GM12872 (cell line): ENCODE measurements at regions not wholly inside any gene's neighbourhood (a gene's known extent, or its start where the extent isn't known, plus 50 kb on each side); places are given as distances from the start of the nearest gene placed in this dataset.

Experiments
- TF ChIP-seq, protein P1 (sequence below): IDR thresholded peaks from 3 replicates; pipeline ENCODE4 v1.5.1; 2011; ENCODE audit warnings: low read depth, mild to moderate bottlenecking, low read length, moderate library complexity; ENCODE audit not compliant: insufficient read depth

DNA sequence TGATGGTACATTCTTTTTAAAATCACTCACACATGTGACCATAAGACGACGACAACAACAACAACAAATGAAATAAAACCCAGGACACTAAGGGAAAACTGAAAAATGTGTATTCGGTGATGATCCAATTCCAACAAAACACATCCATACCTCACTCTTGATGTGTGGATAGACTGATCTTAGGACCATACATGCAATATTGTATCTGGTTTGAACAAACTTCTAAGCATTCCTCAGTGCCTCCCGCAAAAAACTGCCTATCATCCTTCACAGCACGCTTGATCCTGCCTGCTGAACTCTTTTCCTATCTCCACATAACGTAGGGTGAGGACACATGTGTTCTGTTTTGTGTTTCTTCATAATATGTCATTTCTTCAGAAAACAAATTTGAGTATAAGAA, 415.2 kb downstream of the KCTD12 start:
- TF ChIP-seq, protein P1, sequence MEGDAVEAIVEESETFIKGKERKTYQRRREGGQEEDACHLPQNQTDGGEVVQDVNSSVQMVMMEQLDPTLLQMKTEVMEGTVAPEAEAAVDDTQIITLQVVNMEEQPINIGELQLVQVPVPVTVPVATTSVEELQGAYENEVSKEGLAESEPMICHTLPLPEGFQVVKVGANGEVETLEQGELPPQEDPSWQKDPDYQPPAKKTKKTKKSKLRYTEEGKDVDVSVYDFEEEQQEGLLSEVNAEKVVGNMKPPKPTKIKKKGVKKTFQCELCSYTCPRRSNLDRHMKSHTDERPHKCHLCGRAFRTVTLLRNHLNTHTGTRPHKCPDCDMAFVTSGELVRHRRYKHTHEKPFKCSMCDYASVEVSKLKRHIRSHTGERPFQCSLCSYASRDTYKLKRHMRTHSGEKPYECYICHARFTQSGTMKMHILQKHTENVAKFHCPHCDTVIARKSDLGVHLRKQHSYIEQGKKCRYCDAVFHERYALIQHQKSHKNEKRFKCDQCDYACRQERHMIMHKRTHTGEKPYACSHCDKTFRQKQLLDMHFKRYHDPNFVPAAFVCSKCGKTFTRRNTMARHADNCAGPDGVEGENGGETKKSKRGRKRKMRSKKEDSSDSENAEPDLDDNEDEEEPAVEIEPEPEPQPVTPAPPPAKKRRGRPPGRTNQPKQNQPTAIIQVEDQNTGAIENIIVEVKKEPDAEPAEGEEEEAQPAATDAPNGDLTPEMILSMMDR = no peak

DNA sequence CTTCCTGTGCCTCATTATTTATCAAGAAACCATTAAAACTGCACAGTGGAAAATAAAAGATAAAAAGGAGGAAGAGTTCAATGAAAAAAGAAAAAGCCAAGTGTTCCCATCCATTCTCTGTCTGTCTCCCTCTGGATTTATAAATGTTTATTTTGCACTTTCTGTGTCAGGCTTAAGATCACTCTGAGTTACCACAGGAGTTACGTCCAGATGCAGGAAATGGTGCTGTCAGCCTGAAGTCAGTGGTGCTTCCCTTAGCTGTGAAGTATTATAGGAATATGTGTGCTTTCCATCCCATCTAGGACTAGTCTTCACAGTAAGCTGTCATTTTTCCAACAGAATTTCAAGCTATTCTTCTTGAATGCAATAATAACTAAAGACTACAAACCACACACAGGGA, 420.2 kb downstream of the KCTD12 start:
- TF ChIP-seq, protein P1 = no peak

DNA sequence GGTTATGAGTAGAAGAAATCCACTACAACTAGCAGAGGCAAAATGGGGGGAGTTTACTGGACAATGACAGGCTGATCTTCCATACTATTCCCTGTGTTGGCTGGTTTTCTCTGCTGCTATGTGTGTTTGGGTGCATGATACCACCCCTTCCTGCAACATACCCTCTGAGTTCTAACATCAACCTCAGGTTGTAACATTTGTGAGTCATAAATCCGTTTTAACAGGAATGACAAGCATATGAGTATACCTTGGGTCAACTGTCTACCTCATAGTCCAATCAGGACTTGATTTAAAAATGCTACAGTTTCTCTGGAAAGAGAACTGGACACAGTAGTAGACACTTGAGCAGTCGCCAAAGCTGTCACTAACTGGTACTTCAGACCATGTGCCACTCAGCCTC, 422.9 kb downstream of the KCTD12 start:
- TF ChIP-seq, protein P1 = no peak

DNA sequence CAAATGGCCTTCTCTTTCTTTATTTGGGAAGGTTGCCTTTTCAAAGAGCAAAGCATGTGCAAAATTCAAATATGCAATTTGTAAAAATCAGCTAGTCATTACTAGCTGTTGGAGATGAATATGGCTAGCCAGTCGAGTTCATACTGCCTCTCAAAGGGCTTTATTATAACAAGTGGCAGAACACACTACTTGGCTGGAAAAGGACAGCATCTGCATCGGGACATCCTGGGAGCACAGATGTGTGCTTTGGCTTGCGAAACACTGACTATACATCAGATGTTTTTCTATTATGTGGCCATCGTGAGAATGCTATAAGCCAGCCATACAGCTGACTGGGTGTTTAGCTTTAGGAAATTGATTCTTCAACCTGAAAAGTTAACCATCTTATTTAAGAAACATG, 424.2 kb downstream of the KCTD12 start:
- TF ChIP-seq, protein P1 = no peak

DNA sequence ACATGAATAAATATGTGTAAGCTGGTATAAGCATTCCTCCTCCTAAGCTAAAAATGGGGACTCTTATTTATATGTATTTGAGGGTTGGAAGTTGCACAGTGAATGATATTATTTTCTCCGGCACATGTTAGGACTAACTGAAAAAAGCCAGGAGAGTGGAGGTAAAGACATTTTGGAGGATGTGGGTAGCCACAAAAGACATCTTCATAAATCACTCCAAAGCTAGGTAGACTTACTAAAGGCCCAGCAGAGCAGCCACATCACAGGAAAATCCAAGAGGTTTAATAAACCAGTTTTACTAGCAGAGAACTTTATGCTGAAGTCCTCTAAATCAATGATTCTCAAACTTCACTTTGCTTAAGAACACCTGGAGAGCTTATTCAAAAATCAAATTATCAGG, 424.7 kb downstream of the KCTD12 start:
- TF ChIP-seq, protein P1 = no peak

DNA sequence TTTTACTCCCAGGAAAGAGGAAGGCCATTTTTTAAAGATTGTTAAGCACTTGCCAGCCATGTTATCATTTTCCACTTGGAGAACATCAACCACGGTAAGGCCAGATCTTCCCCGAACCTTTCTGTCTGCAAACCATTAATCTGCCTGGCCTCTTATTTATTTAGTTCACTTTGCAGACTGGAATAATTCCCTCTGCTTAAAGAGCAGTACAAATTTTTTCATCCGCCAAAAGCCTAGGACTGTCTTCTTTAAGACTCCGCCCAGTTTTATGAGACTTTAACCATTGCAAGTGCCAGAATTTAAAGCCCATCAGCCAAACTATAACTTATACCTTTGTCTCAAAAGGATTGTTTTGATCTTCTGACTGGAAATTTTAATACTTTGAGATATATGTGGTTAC, 426.3 kb downstream of the KCTD12 start:
- TF ChIP-seq, protein P1 = no peak

DNA sequence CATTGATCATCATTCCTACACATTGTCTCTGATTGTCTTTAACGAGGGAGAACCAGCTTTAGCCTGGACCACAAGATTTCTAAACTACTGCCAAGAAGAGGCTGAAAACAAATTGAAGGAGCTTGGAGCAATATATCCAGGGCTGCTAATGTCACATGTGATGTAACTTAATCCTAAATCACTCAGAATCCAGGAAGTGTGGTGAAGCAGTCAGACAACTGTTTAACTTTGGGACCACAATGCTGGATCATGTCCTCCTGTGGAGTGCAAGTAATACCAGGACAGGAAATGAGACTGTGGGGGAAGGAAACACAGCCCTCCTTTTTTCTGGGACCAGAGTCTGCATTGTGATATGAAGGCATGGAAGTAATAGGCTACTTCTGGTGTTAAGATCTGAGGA, 430.2 kb downstream of the KCTD12 start:
- TF ChIP-seq, protein P1 = no peak

DNA sequence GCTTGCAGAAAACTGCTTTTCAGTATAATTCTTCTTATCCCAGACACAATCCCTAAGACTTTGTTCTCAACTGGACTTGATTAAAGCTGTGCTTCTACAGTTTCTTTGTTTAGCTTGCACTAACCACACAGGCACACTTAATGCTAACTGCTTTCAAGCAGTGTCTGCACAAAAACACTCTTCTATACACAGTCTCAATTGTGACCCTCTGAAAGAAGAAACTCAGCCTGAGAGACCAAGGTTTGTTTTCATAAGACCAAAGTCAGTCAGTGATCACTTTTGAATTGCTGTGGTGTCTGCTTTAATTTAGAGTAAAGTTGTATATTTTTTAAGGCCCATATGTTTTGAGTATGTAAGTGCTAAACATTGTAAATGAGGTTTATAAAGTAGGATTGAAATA, 431.2 kb downstream of the KCTD12 start:
- TF ChIP-seq, protein P1 = no peak
